Fibroblast of skin of right biceps (primary cell): ENCODE measurements at regions not wholly inside any gene's neighbourhood (a gene's known extent, or its start where the extent isn't known, plus 50 kb on each side); places are given as distances from the start of the nearest gene placed in this dataset.
"Not testable (repeated sequence)": the region's sequence is repeated elsewhere in the genome, so short reads cannot be mapped to it uniquely, and the experiment has no call there.

Experiments
- DNase-seq: peaks from one replicate; pipeline ENCODE4 v3.0.0-alpha.2; 2013

DNA sequence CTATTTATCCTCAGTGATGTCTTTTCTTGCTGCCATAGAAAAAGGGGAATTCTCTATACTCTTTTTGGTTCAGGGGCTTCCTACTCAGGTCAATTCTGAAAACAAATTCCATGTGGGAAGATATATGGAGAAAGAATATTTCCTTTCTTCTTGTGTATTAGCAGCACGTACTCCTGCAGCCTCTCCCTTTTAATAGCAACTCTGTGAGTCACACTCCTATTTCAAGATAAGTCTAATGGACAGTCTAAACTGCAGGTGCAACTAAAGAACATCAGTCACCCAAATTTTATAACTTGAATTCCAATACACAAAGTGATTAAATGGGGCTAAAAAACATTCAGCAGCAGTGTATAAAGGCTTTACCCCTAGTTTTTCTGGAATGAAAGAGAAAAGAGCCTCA lies 942.2 kb downstream of the CNTNAP5 start:
- DNase-seq, result no peak

DNA sequence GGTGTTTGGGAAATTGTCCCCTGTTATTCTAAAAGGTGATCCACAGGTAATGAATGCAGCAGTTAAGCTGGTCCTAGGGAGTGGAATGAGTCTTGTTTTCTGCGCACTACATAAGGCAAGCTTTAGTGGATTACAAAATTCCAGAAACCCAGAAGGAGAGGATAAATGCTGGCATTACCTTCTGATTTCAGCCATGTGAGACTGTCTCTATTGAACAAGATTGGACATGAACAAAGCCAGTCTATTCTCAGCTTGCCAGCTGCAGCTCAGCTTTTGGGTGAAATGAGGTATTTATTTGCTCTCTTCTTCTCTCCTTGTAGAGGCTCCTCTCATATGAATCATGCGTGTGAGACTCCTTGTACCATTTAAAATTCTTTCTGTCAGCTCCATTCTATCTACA lies 944.9 kb downstream of the CNTNAP5 start:
- DNase-seq, result no peak

DNA sequence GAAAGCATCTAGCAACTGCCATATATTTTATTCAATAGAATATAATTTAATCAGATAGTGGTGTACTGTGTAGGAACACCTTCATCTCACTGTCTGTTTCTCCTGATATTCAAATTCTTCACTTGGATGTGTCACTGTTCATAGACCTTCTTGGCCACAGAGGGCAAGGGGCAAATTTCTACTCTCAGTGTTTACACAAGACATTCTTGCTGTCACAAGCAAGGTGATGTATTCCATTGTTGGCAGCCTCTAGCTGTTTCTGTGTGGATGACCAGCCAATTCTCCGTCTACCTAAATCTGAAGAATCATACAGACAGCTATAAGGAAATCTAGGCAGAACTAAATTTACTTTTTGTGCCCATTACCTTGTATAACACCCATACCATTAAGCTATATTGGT lies 948.3 kb downstream of the CNTNAP5 start:
- peak; percentile 2 for DNase-seq

DNA sequence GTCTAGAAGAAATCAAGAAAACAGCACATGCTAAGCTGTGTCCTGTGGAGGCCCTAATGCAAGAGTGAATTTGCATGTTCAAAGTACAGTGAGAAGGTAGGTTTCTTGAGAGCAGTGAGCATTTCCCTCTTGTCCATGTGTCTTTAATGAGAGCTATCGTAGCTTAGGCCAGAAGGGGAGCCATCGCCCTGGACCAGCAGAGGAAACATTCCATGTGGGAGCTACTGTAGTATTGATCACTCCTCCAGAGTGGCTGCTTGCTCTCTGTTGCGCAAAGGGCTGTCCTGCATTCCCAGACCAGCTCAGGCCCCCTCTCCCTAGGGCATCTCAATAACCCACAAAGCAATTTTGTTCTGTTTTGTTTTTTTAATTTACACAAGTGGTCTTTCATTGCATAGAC lies 950.1 kb downstream of the CNTNAP5 start:
- no peak for DNase-seq

DNA sequence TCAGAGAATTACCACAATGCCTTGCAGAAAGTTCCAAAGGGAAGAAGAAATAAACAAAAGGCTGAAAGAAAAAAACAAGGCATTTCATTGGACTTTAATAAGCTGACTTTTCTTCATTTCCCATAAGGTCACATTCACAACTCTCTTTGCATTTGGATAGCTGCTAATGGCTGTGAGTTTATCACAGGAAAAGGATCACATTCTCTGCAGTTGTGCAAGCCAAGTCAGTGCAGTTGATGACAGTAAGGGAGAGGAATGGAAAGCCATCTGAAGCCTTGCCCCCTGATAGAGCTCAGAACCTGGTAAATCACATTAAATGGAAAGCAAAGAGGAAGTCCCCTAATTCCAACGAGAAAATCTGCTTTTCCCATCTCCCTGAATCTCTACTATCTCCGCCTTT lies 950.6 kb downstream of the CNTNAP5 start:
- no peak for DNase-seq

- DNase-seq, result no peak
Observed at GRCh38 chr2:124978597-124978996, 953.5 kb downstream of the CNTNAP5 start.

GRCh38 chr2:124983595-124983994 lies 958.5 kb downstream of the CNTNAP5 start:
- peak; percentile 66 for DNase-seq

DNA sequence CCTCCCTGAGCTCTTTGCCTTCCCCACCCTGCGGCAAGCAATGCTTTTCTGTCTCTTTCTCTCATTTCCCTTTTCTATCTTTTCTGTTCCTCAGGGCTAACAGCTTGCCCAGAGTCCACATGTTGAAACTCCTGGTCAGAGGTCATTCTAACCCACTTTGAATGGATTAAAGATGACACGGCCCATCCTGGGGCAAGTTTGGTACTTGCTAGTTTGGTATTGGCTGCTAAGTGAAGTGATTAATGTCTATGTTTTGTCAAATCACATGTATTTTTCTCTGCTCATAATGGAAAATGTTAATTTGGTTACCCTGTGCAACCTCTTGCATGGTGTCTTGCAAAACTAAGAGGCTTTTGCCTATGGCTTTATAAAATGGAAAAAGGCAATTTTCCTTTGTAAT lies 960.2 kb downstream of the CNTNAP5 start:
- no peak for DNase-seq

GRCh38 chr2:124986136-124986535 lies 961.0 kb downstream of the CNTNAP5 start:
- no peak for DNase-seq

- not testable (repeated sequence) for DNase-seq
Observed at GRCh38 chr2:124986870-124987269, 961.8 kb downstream of the CNTNAP5 start.

DNA sequence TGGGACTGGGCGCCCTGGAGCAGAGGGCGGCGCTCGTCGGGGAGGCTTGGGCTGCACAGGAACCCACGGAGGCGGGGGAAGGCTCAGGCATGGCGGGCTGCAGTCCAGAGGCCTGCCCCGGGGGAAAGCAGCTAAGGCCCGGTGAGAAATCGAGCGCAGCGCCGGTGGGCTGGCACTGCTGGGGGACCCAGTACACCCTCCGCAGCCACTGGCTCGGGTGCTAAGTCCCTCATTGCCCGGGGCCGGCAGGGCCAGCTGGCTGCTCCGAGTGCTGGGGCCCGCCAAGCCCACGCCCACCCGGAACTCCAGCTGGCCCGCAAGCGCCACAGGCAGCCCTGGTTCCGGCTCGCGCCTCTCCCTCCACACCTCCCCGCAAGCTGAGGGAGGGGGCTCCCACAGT lies 962.3 kb downstream of the CNTNAP5 start:
- DNase-seq, result not testable (repeated sequence)

DNA sequence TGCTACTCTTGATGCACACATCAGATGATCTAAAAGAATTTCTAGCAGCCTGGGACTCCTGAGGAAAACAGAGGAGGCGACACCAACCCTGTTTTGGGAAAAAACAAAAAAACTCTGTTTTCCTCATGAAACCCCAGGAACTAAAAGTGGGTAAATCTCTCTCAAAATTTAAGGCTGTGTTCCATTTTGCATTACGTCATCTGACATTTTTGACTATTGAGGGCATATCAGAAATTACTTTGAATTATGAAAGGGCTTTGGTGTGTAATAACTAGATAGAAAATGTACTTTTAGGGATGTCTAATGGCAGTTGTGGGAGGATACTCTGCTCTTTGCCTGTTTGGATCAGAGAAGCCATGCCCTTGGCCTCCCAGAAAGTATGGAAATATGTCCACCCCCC lies 963.0 kb downstream of the CNTNAP5 start:
- DNase-seq, result no peak

DNA sequence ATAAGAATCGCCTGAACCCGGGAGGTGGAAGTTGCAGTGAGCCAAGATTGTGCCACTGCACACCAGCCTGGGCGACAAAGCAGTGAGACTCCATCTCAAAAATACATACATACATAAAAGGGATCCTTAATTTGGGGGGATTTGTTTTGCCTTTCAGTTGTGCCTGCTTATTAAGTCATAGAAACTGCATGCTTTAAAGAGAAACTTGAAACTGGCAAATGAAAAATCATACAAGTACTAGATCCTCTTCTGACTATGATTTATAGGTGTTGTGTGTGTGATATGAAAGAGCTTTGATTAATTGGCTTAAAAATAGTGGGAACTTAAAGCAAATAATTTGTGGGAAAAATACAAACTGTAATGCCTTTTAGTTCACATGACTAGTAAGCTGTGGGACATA lies 963.7 kb downstream of the CNTNAP5 start:
- DNase-seq, result no peak

GRCh38 chr2:124993809-124994208 lies 968.7 kb downstream of the CNTNAP5 start:
- no peak for DNase-seq

GRCh38 chr2:124995185-124995912 lies 970.3 kb downstream of the CNTNAP5 start:
- DNase-seq, result no peak

GRCh38 chr2:124996406-124996805 lies 971.3 kb downstream of the CNTNAP5 start:
- DNase-seq, result no peak

DNA sequence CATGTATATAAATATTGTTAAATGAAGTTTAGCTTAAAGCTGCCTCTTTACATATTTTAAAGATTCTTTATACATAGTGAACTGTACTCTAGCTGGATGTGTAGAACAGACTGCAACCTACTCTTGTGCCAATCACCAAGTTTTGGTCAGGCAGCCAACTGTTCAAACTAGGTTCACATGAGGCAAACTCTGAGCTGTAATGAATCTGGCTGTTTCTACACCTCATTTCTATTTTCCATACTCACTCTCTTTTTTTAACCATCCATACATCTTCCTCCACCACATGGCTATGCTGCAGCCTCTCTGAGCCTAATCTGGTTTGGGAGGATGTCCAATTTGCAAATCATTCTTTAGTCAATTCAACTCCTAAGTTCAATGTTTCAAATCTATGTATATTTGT lies 974.8 kb downstream of the CNTNAP5 start:
- DNase-seq, result no peak

GRCh38 chr2:125004106-125004800 lies 979.2 kb downstream of the CNTNAP5 start:
- no peak for DNase-seq

DNA sequence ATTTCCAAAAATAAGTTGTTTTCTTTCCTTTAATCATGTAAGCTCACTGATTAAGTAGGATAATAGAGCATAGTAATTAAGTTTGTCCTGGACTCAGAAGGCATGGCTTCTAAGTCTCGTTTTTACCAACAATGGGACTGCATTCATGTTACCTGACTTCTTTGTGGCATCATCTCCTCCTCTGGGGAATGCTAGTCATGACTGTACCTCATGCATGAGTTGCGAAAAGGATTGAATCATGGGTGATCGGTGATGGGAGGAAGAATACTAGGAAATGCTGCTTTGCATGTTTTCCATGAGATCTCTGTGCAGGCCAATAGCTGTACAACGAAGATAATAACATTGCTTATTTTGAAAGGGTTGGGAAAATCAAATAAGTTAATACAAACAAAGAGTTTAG lies 981.6 kb downstream of the CNTNAP5 start:
- no peak for DNase-seq

DNA sequence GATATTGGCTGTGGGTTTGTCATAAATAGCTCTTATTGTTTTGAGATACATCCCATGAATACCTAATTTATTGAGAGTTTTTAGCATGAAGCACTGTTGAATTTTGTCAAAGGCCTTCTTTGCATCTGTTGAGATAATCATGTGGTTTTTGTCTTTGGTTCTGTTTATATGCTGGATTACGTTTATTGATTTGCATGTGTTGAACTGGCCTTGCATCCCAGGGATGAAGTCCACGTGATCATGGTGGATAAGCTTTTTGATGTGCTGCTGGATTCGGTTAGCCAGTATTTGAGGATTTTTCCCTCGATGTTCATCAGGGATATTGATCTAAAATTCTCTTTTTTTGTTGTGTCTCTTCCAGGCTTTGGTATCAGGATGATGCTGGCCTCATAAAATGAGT lies 1003.6 kb downstream of the CNTNAP5 start:
- DNase-seq, result not testable (repeated sequence)

- no peak for DNase-seq
Observed at GRCh38 chr2:125033871-125034270, 1008.8 kb downstream of the CNTNAP5 start.

GRCh38 chr2:125037135-125037653 lies 1012.1 kb downstream of the CNTNAP5 start:
- DNase-seq, result no peak

DNA sequence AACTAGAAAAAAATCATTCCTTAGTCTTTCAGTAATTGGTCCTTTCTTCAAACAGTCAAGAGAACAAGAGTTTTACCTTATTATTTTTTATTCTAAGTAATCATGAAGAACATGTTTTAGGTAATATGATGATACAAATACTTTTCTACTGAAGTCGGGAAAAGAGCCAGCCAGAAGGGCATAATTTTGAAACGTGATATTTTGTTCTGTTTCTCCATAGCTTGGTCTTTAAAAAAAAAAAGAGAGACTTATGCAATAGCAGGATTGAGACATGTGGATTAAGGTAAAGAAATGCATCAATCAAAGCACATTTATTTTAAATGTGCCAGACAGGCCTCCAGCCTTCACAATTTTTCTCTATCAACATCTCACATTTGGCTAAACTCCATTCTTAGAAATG lies 1016.8 kb downstream of the CNTNAP5 start:
- DNase-seq, result no peak

DNA sequence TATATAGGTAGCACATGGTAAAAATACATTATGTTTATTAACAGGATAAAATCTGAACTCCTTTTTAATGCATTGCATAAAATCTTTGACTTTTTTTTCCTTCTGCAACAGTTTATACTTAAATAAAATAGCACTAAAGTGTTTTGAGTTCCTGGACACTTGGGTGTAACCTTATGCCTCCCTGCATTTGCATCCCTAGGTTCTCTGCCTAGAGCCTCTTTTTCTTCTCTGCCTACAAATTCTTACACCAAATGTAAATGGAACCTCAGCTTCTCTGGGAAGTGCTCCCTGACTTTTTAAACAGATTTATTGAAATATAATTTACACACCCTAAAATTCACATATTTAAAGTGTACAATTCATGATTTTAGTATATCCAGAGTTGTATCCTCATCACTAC lies 1017.6 kb downstream of the CNTNAP5 start:
- no peak for DNase-seq
